CD14-positive monocyte (primary cell): ENCODE measurements at regions not wholly inside any gene's neighbourhood (a gene's known extent, or its start where the extent isn't known, plus 50 kb on each side); places are given as distances from the start of the nearest gene placed in this dataset.

Experiments
- DNase-seq, 3 donors: peaks; one replicate each; pipeline ENCODE4 v3.0.0-alpha.2; 2011 to 2022
- H2AFZ ChIP-seq: 2 replicates; pipeline ENCODE4 v1.6.0; 2012; ENCODE audit warnings: mild to moderate bottlenecking, low read depth, low read length, inconsistent platforms; ENCODE audit not compliant: insufficient read depth, poor library complexity, severe bottlenecking
- H3K27ac ChIP-seq, 2 donors: 1 replicate in 1 of 2; 2 replicates in 1 of 2; pipeline ENCODE4 v1.5.1; 2012 to 2013; ENCODE audit warnings: low read length in 2 of 2, control low read depth in 1 of 2, inconsistent platforms in 1 of 2, low read depth in 1 of 2, mild to moderate bottlenecking in 1 of 2
- H3K27me3 ChIP-seq, 2 donors: one replicate each; pipeline versions ENCODE4 v1.6.0 to v1.6.1; 2011 to 2013; ENCODE audit warnings: low read length in 2 of 2; ENCODE audit not compliant: control insufficient read depth in 2 of 2, insufficient read depth in 2 of 2
- H3K36me3 ChIP-seq, 2 donors: replicated peaks in 1 of 2; 1 replicate in 1 of 2; 2 replicates in 1 of 2; pipeline versions ENCODE4 v1.5.1 to v1.6.1; 2012 to 2013; ENCODE audit warnings: low read length in 2 of 2, control low read depth in 1 of 2, inconsistent platforms in 1 of 2, mild to moderate bottlenecking in 1 of 2; ENCODE audit not compliant: insufficient read depth in 2 of 2, control insufficient read depth in 1 of 2
- H3K4me1 ChIP-seq, 2 donors: 1 replicate in 1 of 2; 2 replicates in 1 of 2; pipeline versions ENCODE4 v1.5.1 to v1.6.1; 2012 to 2013; ENCODE audit warnings: low read length in 2 of 2, control low read depth in 1 of 2, inconsistent platforms in 1 of 2, mild to moderate bottlenecking in 1 of 2, moderate library complexity in 1 of 2; ENCODE audit not compliant: insufficient read depth in 2 of 2, control insufficient read depth in 1 of 2
- H3K4me2 ChIP-seq: replicated peaks from 2 replicates; pipeline ENCODE3; 2012; ENCODE audit warnings: low read length, moderate library complexity, mild to moderate bottlenecking; ENCODE audit not compliant: poor library complexity, severe bottlenecking; ENCODE audit errors: extremely low read depth
- H3K4me3 ChIP-seq, 3 experiments: fragments of 200-600 bp in 1 of 3; sonication (generic) in 1 of 3; replicated peaks in 1 of 3; 1 replicate in 2 of 3; 2 replicates in 1 of 3; pipeline ENCODE4 v1.5.1; 2011 to 2013; ENCODE audit warnings: low read length in 3 of 3, mild to moderate bottlenecking in 3 of 3, control low read depth in 2 of 3, low read depth in 2 of 3, inconsistent platforms in 1 of 3, moderate library complexity in 1 of 3
- H3K79me2 ChIP-seq: 2 replicates; pipeline ENCODE4 v1.6.0; 2012; ENCODE audit warnings: mild to moderate bottlenecking, control low read depth, inconsistent platforms, low read length, moderate library complexity; ENCODE audit not compliant: insufficient read depth
- H3K9ac ChIP-seq: 2 replicates; pipeline ENCODE4 v1.6.0; 2017; ENCODE audit warnings: low read length, mild to moderate bottlenecking; ENCODE audit not compliant: insufficient read depth, poor library complexity, severe bottlenecking
- H3K9me3 ChIP-seq, 2 donors: replicated peaks in 1 of 2; 1 replicate in 1 of 2; 2 replicates in 1 of 2; pipeline versions ENCODE4 v1.5.1 to v1.6.1; 2012 to 2013; ENCODE audit warnings: low read length in 2 of 2, control low read depth in 1 of 2; ENCODE audit not compliant: control insufficient read depth in 1 of 2, insufficient read depth in 1 of 2
- H4K20me1 ChIP-seq: 2 replicates; pipeline ENCODE4 v1.6.0; 2012; ENCODE audit warnings: mild to moderate bottlenecking, low read length, control low read depth, moderate library complexity; ENCODE audit not compliant: insufficient read depth
- H3K27ac Mint-ChIP-seq, 7 donors: one replicate each; pipeline ENCODE4 v1.8.0; 2020; ENCODE audit warnings: mild to moderate bottlenecking in 7 of 7, mixed read lengths in 7 of 7, moderate library complexity in 6 of 7, inconsistent platforms in 2 of 7
- H3K27me3 Mint-ChIP-seq, 3 donors: one replicate each; pipeline ENCODE4 v1.8.0; 2021 to 2022; ENCODE audit warnings: low read depth in 3 of 3, mild to moderate bottlenecking in 3 of 3, mixed read lengths in 3 of 3, moderate library complexity in 3 of 3, inconsistent platforms in 1 of 3
- H3K36me3 Mint-ChIP-seq, 2 donors: one replicate each; pipeline ENCODE4 v1.8.0; 2020; ENCODE audit warnings: mixed read lengths in 2 of 2, inconsistent platforms in 1 of 2, mild to moderate bottlenecking in 1 of 2
- H3K4me1 Mint-ChIP-seq: one replicate; pipeline ENCODE4 v1.8.0; 2020; ENCODE audit warnings: mild to moderate bottlenecking, mixed read lengths
- H3K4me3 Mint-ChIP-seq, 2 donors: one replicate each; pipeline ENCODE4 v1.8.0; 2020; ENCODE audit warnings: mild to moderate bottlenecking in 2 of 2, mixed read lengths in 2 of 2, moderate library complexity in 1 of 2
- H3K9me3 Mint-ChIP-seq, 7 donors: one replicate each; pipeline ENCODE4 v1.8.0; 2020 to 2022; ENCODE audit warnings: mixed read lengths in 7 of 7, mild to moderate bottlenecking in 6 of 7, moderate library complexity in 6 of 7, inconsistent platforms in 2 of 7
- WGBS: methylation state at CpG from one replicate; pipeline ENCODE4 v1.1.5; 2013; ENCODE audit warnings: missing lambda C conversion rate; ENCODE audit not compliant: insufficient coverage; 5-methylcytosine and 5-hydroxymethylcytosine counted together
- intact Hi-C, 2 donors: fragments of 100-400 bp; cut with micrococcal nuclease; formaldehyde crosslinking; loops; one replicate each; pipeline versions ENCODE4 v1.15.0 to v1.15.1; 2023
- TF ChIP-seq, protein P1 (sequence below): fragments of 200-600 bp; IDR thresholded peaks from one replicate; pipeline ENCODE4 v1.8.0; 2022; ENCODE audit warnings: antibody characterized with exemption, mild to moderate bottlenecking

DNA sequence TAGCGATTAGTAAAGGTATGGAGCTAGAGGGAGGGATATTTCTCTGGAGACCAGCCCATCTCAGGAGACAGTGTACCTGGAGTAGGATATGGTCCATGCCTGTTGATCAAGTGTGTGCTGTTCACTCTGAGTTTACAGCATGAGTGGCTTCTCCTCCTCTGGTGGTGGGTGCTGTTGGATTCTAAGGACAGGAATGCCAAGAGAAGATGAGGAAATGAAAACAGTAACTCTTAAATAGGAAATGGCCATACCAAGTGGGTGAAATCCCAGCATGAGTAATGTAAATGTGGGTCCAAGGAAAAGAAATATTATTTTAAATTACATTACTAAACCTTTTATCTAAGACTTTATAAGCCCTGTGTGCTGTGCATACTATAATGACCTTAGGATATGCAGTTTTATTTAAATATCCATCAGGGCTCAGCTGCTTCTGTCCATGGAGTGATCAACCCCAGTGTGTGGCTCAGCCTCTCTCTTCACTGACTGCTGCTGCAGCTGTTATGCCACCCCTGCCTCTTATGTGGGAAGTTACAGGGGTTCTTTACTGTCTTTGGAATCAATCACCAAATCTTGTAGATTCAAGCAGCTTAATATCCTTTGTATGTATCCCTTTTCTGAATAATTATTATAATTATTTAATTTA, 54.3 kb downstream of the FAT3 start:
- no peaks in the 10 kb centered on the region for H3K79me2 ChIP-seq
- H3K4me3 ChIP-seq, result no peak overlapping the region
- no peaks in the 10 kb centered on the region for H4K20me1 ChIP-seq
- no peaks in the 10 kb centered on the region for H3K4me1 Mint-ChIP-seq
- TF ChIP-seq, protein P1, sequence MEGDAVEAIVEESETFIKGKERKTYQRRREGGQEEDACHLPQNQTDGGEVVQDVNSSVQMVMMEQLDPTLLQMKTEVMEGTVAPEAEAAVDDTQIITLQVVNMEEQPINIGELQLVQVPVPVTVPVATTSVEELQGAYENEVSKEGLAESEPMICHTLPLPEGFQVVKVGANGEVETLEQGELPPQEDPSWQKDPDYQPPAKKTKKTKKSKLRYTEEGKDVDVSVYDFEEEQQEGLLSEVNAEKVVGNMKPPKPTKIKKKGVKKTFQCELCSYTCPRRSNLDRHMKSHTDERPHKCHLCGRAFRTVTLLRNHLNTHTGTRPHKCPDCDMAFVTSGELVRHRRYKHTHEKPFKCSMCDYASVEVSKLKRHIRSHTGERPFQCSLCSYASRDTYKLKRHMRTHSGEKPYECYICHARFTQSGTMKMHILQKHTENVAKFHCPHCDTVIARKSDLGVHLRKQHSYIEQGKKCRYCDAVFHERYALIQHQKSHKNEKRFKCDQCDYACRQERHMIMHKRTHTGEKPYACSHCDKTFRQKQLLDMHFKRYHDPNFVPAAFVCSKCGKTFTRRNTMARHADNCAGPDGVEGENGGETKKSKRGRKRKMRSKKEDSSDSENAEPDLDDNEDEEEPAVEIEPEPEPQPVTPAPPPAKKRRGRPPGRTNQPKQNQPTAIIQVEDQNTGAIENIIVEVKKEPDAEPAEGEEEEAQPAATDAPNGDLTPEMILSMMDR, result no peak
- H3K27ac ChIP-seq, result no peak overlapping the region
- intact Hi-C loops, result no loop called here
- H3K9me3 ChIP-seq, result no peaks in the 10 kb centered on the region
- no peaks in the 10 kb centered on the region for H3K27me3 ChIP-seq
- no peak overlapping the region for H3K4me3 Mint-ChIP-seq
- 71% methylated on average over 1 of the region's 1 CpG for WGBS
- no peak overlapping the region for H3K27ac Mint-ChIP-seq
- no peaks in the 10 kb centered on the region for H3K36me3 ChIP-seq
- no peak overlapping the region for H2AFZ ChIP-seq
- no peak overlapping the region for H3K9ac ChIP-seq
- no peak for DNase-seq
- no peaks in the 10 kb centered on the region for H3K27me3 Mint-ChIP-seq
- no peaks in the 10 kb centered on the region for H3K36me3 Mint-ChIP-seq
- H3K4me2 ChIP-seq, result no peak overlapping the region
- H3K4me1 ChIP-seq, result no peaks in the 10 kb centered on the region
- peaks cover 0 to 6% (median 1%) of the 10 kb centered on the region in 7 donors for H3K9me3 Mint-ChIP-seq

- Mint-ChIP-seq H3K27ac (no peak overlapping the region), H3K27me3 (no peaks in the 10 kb centered on the region), H3K36me3 (no peaks in the 10 kb centered on the region), H3K4me3 (no peak overlapping the region), H3K4me1 (no peaks in the 10 kb centered on the region), H3K9me3 (peaks cover 0 to 3% (median 0%) of the 10 kb centered on the region in 7 donors)
- Histone ChIP-seq H3K27ac (no peak overlapping the region), H3K36me3 (no peaks in the 10 kb centered on the region), H3K27me3 (no peaks in the 10 kb centered on the region), H3K4me1 (no peaks in the 10 kb centered on the region), H4K20me1 (no peaks in the 10 kb centered on the region), H3K9ac (no peak overlapping the region), H3K79me2 (no peaks in the 10 kb centered on the region), H2AFZ (no peak overlapping the region), H3K9me3 (no peaks in the 10 kb centered on the region), H3K4me3 (no peak overlapping the region), H3K4me2 (no peak overlapping the region)
- intact Hi-C loops, result no loop called here
- DNase-seq, result no peak
- TF ChIP-seq, protein P1, result no peak
- WGBS, result no CpG with 5 or more reads among the region's 3 CpGs
Observed at GRCh38 chr11:92284107-92284506, 59.5 kb downstream of the FAT3 start.
